CD14-positive monocyte (primary cell): ENCODE measurements at regions not wholly inside any gene's neighbourhood (a gene's known extent, or its start where the extent isn't known, plus 50 kb on each side); places are given as distances from the start of the nearest gene placed in this dataset.

Source experiments
- DNase-seq, 3 donors: peaks; one replicate each; pipeline ENCODE4 v3.0.0-alpha.2; 2011 to 2022
- H2AFZ ChIP-seq: 2 replicates; pipeline ENCODE4 v1.6.0; 2012; ENCODE audit warnings: mild to moderate bottlenecking, low read depth, low read length, inconsistent platforms; ENCODE audit not compliant: insufficient read depth, poor library complexity, severe bottlenecking
- H3K27ac ChIP-seq, 2 donors: 1 replicate in 1 of 2; 2 replicates in 1 of 2; pipeline ENCODE4 v1.5.1; 2012 to 2013; ENCODE audit warnings: low read length in 2 of 2, control low read depth in 1 of 2, inconsistent platforms in 1 of 2, low read depth in 1 of 2, mild to moderate bottlenecking in 1 of 2
- H3K27me3 ChIP-seq, 2 donors: one replicate each; pipeline versions ENCODE4 v1.6.0 to v1.6.1; 2011 to 2013; ENCODE audit warnings: low read length in 2 of 2; ENCODE audit not compliant: control insufficient read depth in 2 of 2, insufficient read depth in 2 of 2
- H3K36me3 ChIP-seq, 2 donors: replicated peaks in 1 of 2; 1 replicate in 1 of 2; 2 replicates in 1 of 2; pipeline versions ENCODE4 v1.5.1 to v1.6.1; 2012 to 2013; ENCODE audit warnings: low read length in 2 of 2, control low read depth in 1 of 2, inconsistent platforms in 1 of 2, mild to moderate bottlenecking in 1 of 2; ENCODE audit not compliant: insufficient read depth in 2 of 2, control insufficient read depth in 1 of 2
- H3K4me1 ChIP-seq, 2 donors: 1 replicate in 1 of 2; 2 replicates in 1 of 2; pipeline versions ENCODE4 v1.5.1 to v1.6.1; 2012 to 2013; ENCODE audit warnings: low read length in 2 of 2, control low read depth in 1 of 2, inconsistent platforms in 1 of 2, mild to moderate bottlenecking in 1 of 2, moderate library complexity in 1 of 2; ENCODE audit not compliant: insufficient read depth in 2 of 2, control insufficient read depth in 1 of 2
- H3K4me2 ChIP-seq: replicated peaks from 2 replicates; pipeline ENCODE3; 2012; ENCODE audit warnings: low read length, moderate library complexity, mild to moderate bottlenecking; ENCODE audit not compliant: poor library complexity, severe bottlenecking; ENCODE audit errors: extremely low read depth
- H3K4me3 ChIP-seq, 3 experiments: fragments of 200-600 bp in 1 of 3; sonication (generic) in 1 of 3; replicated peaks in 1 of 3; 1 replicate in 2 of 3; 2 replicates in 1 of 3; pipeline ENCODE4 v1.5.1; 2011 to 2013; ENCODE audit warnings: low read length in 3 of 3, mild to moderate bottlenecking in 3 of 3, control low read depth in 2 of 3, low read depth in 2 of 3, inconsistent platforms in 1 of 3, moderate library complexity in 1 of 3
- H3K79me2 ChIP-seq: 2 replicates; pipeline ENCODE4 v1.6.0; 2012; ENCODE audit warnings: mild to moderate bottlenecking, control low read depth, inconsistent platforms, low read length, moderate library complexity; ENCODE audit not compliant: insufficient read depth
- H3K9ac ChIP-seq: 2 replicates; pipeline ENCODE4 v1.6.0; 2017; ENCODE audit warnings: low read length, mild to moderate bottlenecking; ENCODE audit not compliant: insufficient read depth, poor library complexity, severe bottlenecking
- H3K9me3 ChIP-seq, 2 donors: replicated peaks in 1 of 2; 1 replicate in 1 of 2; 2 replicates in 1 of 2; pipeline versions ENCODE4 v1.5.1 to v1.6.1; 2012 to 2013; ENCODE audit warnings: low read length in 2 of 2, control low read depth in 1 of 2; ENCODE audit not compliant: control insufficient read depth in 1 of 2, insufficient read depth in 1 of 2
- H4K20me1 ChIP-seq: 2 replicates; pipeline ENCODE4 v1.6.0; 2012; ENCODE audit warnings: mild to moderate bottlenecking, low read length, control low read depth, moderate library complexity; ENCODE audit not compliant: insufficient read depth
- H3K27ac Mint-ChIP-seq, 7 donors: one replicate each; pipeline ENCODE4 v1.8.0; 2020; ENCODE audit warnings: mild to moderate bottlenecking in 7 of 7, mixed read lengths in 7 of 7, moderate library complexity in 6 of 7, inconsistent platforms in 2 of 7
- H3K27me3 Mint-ChIP-seq, 3 donors: one replicate each; pipeline ENCODE4 v1.8.0; 2021 to 2022; ENCODE audit warnings: low read depth in 3 of 3, mild to moderate bottlenecking in 3 of 3, mixed read lengths in 3 of 3, moderate library complexity in 3 of 3, inconsistent platforms in 1 of 3
- H3K36me3 Mint-ChIP-seq, 2 donors: one replicate each; pipeline ENCODE4 v1.8.0; 2020; ENCODE audit warnings: mixed read lengths in 2 of 2, inconsistent platforms in 1 of 2, mild to moderate bottlenecking in 1 of 2
- H3K4me1 Mint-ChIP-seq: one replicate; pipeline ENCODE4 v1.8.0; 2020; ENCODE audit warnings: mild to moderate bottlenecking, mixed read lengths
- H3K4me3 Mint-ChIP-seq, 2 donors: one replicate each; pipeline ENCODE4 v1.8.0; 2020; ENCODE audit warnings: mild to moderate bottlenecking in 2 of 2, mixed read lengths in 2 of 2, moderate library complexity in 1 of 2
- H3K9me3 Mint-ChIP-seq, 7 donors: one replicate each; pipeline ENCODE4 v1.8.0; 2020 to 2022; ENCODE audit warnings: mixed read lengths in 7 of 7, mild to moderate bottlenecking in 6 of 7, moderate library complexity in 6 of 7, inconsistent platforms in 2 of 7
- WGBS: methylation state at CpG from one replicate; pipeline ENCODE4 v1.1.5; 2013; ENCODE audit warnings: missing lambda C conversion rate; ENCODE audit not compliant: insufficient coverage; 5-methylcytosine and 5-hydroxymethylcytosine counted together
- intact Hi-C, 2 donors: fragments of 100-400 bp; cut with micrococcal nuclease; formaldehyde crosslinking; loops; one replicate each; pipeline versions ENCODE4 v1.15.0 to v1.15.1; 2023
- TF ChIP-seq, protein P1 (sequence below): fragments of 200-600 bp; IDR thresholded peaks from one replicate; pipeline ENCODE4 v1.8.0; 2022; ENCODE audit warnings: antibody characterized with exemption, mild to moderate bottlenecking

DNA sequence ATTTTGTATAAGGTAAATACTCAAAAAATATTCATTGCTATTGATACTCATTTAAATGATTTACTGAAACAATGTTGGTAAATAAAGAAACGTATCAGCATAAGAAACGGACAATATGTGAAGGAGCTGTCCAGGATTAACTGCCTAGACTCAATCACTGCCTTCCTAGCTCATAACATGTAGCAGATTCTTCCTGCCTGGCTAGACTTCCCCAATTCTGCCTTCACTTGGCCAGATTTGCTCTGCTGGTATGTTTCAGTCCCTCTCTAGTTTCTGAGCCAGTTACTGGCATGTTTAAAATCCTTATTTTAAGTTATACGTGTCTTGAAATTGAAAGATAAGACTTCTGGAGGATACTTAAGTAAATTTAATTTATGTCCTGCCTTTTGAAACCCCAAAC is 740.3 kb downstream of the CENPC start:
- H3K36me3 Mint-ChIP-seq, result no peaks in the 10 kb centered on the region
- H3K4me2 ChIP-seq, result no peak overlapping the region
- no peaks in the 10 kb centered on the region for H3K36me3 ChIP-seq
- intact Hi-C loops, result no loop called here
- 80% methylated on average over 1 of the region's 3 CpGs for WGBS
- no peaks in the 10 kb centered on the region for H3K9me3 ChIP-seq
- no peak overlapping the region for H2AFZ ChIP-seq
- H3K4me3 ChIP-seq, result no peak overlapping the region
- no peaks in the 10 kb centered on the region for H4K20me1 ChIP-seq
- H3K9ac ChIP-seq, result no peak overlapping the region
- no peak overlapping the region for H3K27ac ChIP-seq
- no peaks in the 10 kb centered on the region for H3K79me2 ChIP-seq
- TF ChIP-seq, protein P1, sequence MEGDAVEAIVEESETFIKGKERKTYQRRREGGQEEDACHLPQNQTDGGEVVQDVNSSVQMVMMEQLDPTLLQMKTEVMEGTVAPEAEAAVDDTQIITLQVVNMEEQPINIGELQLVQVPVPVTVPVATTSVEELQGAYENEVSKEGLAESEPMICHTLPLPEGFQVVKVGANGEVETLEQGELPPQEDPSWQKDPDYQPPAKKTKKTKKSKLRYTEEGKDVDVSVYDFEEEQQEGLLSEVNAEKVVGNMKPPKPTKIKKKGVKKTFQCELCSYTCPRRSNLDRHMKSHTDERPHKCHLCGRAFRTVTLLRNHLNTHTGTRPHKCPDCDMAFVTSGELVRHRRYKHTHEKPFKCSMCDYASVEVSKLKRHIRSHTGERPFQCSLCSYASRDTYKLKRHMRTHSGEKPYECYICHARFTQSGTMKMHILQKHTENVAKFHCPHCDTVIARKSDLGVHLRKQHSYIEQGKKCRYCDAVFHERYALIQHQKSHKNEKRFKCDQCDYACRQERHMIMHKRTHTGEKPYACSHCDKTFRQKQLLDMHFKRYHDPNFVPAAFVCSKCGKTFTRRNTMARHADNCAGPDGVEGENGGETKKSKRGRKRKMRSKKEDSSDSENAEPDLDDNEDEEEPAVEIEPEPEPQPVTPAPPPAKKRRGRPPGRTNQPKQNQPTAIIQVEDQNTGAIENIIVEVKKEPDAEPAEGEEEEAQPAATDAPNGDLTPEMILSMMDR, result no peak
- no peaks in the 10 kb centered on the region for H3K4me1 Mint-ChIP-seq
- H3K4me3 Mint-ChIP-seq, result no peak overlapping the region
- H3K27me3 Mint-ChIP-seq, result no peaks in the 10 kb centered on the region
- H3K4me1 ChIP-seq, result no peaks in the 10 kb centered on the region
- H3K9me3 Mint-ChIP-seq, result peaks cover 0 to 10% (median 0%) of the 10 kb centered on the region in 7 donors
- DNase-seq, result no peak
- no peaks in the 10 kb centered on the region for H3K27me3 ChIP-seq
- H3K27ac Mint-ChIP-seq, result no peak overlapping the region

DNA sequence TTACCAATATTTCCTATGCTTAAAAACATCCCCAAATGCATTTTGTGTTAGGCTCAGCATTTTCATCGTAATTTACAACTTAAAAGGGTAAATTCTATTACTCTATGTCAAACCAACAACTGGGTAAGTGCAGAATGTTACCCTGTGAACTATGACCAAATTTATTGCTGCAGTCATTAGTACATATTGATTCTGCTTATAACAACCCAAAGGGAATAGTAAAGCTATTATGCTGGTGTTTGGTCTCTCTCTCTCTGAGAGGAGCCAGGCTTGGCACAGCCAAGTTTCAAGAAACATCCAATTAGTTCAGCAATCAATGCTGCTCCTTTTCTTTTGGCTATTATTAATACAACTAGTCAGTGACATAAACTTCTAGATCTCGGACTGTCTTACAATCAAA is 747.7 kb downstream of the CENPC start:
- no peaks in the 10 kb centered on the region for H3K4me1 Mint-ChIP-seq
- H3K27ac Mint-ChIP-seq, result no peak overlapping the region
- H4K20me1 ChIP-seq, result no peaks in the 10 kb centered on the region
- no peak overlapping the region for H3K4me3 ChIP-seq
- H3K79me2 ChIP-seq, result no peaks in the 10 kb centered on the region
- no peaks in the 10 kb centered on the region for H3K4me1 ChIP-seq
- H3K9me3 ChIP-seq, result no peaks in the 10 kb centered on the region
- no peaks in the 10 kb centered on the region for H3K27me3 ChIP-seq
- no peak overlapping the region for H3K4me3 Mint-ChIP-seq
- no CpG with 5 or more reads among the region's 2 CpGs for WGBS
- DNase-seq, result no peak
- no peaks in the 10 kb centered on the region for H3K36me3 ChIP-seq
- TF ChIP-seq, protein P1, result no peak
- no peaks in the 10 kb centered on the region for H3K36me3 Mint-ChIP-seq
- H3K27me3 Mint-ChIP-seq, result no peaks in the 10 kb centered on the region
- peaks cover 0 to 10% (median 0%) of the 10 kb centered on the region in 7 donors for H3K9me3 Mint-ChIP-seq
- H2AFZ ChIP-seq, result no peak overlapping the region
- H3K9ac ChIP-seq, result no peak overlapping the region
- intact Hi-C loops, result no loop called here
- no peak overlapping the region for H3K4me2 ChIP-seq
- no peak overlapping the region for H3K27ac ChIP-seq
